ENCODE measurements at regions not wholly inside any gene's neighbourhood (a gene's known extent, or its start where the extent isn't known, plus 50 kb on each side); places are given as distances from the start of the nearest gene placed in this dataset.

GRCh38 chr9:118558891-118559290, 810.3 kb downstream of the BRINP1 start:
- TF ChIP-seq SIN3A (IDR thresholded peaks at IDR 0.05; ENCODE audit: borderline replicate concordance, insufficient read depth, low read length) (no peak), FOXP2 (optimal IDR thresholded peaks at IDR 0.05; ENCODE audit: borderline replicate concordance, extremely low read depth, extremely low read length, insufficient read depth) (no peak), POLR2AphosphoS5 (IDR thresholded peaks at IDR 0.05; ENCODE audit: low read depth, low read length) (no peak), TAF1 (IDR thresholded peaks at IDR 0.05; ENCODE audit: borderline replicate concordance, insufficient read depth, low read length) (no peak)
- TF ChIP-seq, protein P1, sequence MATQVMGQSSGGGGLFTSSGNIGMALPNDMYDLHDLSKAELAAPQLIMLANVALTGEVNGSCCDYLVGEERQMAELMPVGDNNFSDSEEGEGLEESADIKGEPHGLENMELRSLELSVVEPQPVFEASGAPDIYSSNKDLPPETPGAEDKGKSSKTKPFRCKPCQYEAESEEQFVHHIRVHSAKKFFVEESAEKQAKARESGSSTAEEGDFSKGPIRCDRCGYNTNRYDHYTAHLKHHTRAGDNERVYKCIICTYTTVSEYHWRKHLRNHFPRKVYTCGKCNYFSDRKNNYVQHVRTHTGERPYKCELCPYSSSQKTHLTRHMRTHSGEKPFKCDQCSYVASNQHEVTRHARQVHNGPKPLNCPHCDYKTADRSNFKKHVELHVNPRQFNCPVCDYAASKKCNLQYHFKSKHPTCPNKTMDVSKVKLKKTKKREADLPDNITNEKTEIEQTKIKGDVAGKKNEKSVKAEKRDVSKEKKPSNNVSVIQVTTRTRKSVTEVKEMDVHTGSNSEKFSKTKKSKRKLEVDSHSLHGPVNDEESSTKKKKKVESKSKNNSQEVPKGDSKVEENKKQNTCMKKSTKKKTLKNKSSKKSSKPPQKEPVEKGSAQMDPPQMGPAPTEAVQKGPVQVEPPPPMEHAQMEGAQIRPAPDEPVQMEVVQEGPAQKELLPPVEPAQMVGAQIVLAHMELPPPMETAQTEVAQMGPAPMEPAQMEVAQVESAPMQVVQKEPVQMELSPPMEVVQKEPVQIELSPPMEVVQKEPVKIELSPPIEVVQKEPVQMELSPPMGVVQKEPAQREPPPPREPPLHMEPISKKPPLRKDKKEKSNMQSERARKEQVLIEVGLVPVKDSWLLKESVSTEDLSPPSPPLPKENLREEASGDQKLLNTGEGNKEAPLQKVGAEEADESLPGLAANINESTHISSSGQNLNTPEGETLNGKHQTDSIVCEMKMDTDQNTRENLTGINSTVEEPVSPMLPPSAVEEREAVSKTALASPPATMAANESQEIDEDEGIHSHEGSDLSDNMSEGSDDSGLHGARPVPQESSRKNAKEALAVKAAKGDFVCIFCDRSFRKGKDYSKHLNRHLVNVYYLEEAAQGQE (IDR thresholded peaks at IDR 0.05; ENCODE audit: insufficient read depth in 1 of 2, low read depth in 2 of 2, low read length in 2 of 2): no peak

- TF ChIP-seq POLR2AphosphoS5 (IDR thresholded peaks at IDR 0.05; ENCODE audit: low read depth, low read length) (no peak), TAF1 (IDR thresholded peaks at IDR 0.05; ENCODE audit: borderline replicate concordance, insufficient read depth, low read length) (no peak), FOXP2 (optimal IDR thresholded peaks at IDR 0.05; ENCODE audit: borderline replicate concordance, extremely low read depth, extremely low read length, insufficient read depth) (no peak)
- TF ChIP-seq, protein P1 (IDR thresholded peaks at IDR 0.05; ENCODE audit: insufficient read depth in 1 of 2, low read depth in 2 of 2, low read length in 2 of 2): no peak
Measured at GRCh38 chr9:118561051-118561450, 808.2 kb downstream of the BRINP1 start.

- no peak for TF ChIP-seq SIN3A (IDR thresholded peaks at IDR 0.05; ENCODE audit: borderline replicate concordance, insufficient read depth, low read length)
Measured at GRCh38 chr9:118563677-118564076, 805.6 kb downstream of the BRINP1 start.

- no peak for TF ChIP-seq SIN3A (IDR thresholded peaks at IDR 0.05; ENCODE audit: borderline replicate concordance, insufficient read depth, low read length)
- TF ChIP-seq POLR2AphosphoS5 (IDR thresholded peaks at IDR 0.05; ENCODE audit: low read depth, low read length): no peak
- TF ChIP-seq, protein P1 (IDR thresholded peaks at IDR 0.05; ENCODE audit: insufficient read depth in 1 of 2, low read depth in 2 of 2, low read length in 2 of 2): no peak
- no peak for TF ChIP-seq FOXP2 (optimal IDR thresholded peaks at IDR 0.05; ENCODE audit: borderline replicate concordance, extremely low read depth, extremely low read length, insufficient read depth)
- TF ChIP-seq TAF1 (IDR thresholded peaks at IDR 0.05; ENCODE audit: borderline replicate concordance, insufficient read depth, low read length): no peak
Measured at GRCh38 chr9:118567861-118568260, 801.4 kb downstream of the BRINP1 start.

DNA sequence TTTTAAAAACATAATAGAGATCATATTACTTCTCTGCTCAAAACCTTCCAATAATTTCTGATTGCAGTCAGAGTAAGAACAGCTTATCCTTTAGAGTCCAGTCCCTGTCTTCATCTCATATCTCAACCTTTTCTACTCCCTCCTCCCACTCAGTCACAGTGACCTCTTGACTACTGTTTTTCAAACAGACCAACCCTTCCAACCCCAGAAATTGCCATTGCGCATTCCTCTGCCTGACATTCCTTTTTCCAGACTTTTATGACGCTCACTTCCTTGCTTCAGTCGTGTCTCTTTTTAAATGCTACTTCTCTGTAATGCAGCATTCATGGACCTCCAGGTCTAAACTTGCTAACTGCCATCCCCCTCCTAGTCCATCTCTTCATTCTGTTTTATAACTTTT, 800.5 kb downstream of the BRINP1 start:
- TF ChIP-seq SIN3A (IDR thresholded peaks at IDR 0.05; ENCODE audit: borderline replicate concordance, insufficient read depth, low read length): no peak
- no peak for TF ChIP-seq POLR2AphosphoS5 (IDR thresholded peaks at IDR 0.05; ENCODE audit: low read depth, low read length)
- no peak for TF ChIP-seq FOXP2 (optimal IDR thresholded peaks at IDR 0.05; ENCODE audit: borderline replicate concordance, extremely low read depth, extremely low read length, insufficient read depth)
- no peak for TF ChIP-seq TAF1 (IDR thresholded peaks at IDR 0.05; ENCODE audit: borderline replicate concordance, insufficient read depth, low read length)
- TF ChIP-seq, protein P1 (IDR thresholded peaks at IDR 0.05; ENCODE audit: insufficient read depth in 1 of 2, low read depth in 2 of 2, low read length in 2 of 2): no peak
